ENCODE measurements at regions not wholly inside any gene's neighbourhood (a gene's known extent, or its start where the extent isn't known, plus 50 kb on each side); places are given as distances from the start of the nearest gene placed in this dataset.

DNA sequence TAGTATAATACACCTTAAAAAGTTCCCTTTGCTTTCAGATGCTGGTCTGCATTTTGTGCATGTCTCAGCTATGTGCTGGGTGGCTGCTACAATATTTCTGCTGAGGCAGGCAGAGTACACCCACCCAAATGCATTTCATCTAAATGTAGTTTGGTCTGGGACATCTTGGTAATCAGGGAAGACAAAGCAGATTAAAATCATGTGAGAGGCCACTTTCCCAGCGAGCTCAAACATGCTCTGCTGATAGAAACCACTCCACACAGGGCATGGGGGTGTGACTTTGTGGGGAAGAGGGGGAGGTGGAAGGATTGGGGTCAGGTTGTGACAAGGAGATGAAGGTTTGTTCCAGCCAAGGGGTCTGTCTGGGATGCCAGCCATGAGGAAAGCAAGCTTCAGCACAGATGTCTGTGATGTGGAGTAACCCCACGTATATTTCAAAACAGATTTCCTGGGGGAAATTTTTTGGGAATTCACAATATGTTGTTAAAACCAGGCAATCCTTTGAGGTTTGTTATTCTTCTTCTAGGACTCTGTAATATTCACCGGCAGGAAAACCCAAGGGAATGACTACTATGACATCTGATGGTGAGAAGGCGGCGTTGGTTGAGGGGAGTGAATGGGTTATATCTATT is 255.1 kb upstream of the FGGY start:
- TF ChIP-seq, protein P1, sequence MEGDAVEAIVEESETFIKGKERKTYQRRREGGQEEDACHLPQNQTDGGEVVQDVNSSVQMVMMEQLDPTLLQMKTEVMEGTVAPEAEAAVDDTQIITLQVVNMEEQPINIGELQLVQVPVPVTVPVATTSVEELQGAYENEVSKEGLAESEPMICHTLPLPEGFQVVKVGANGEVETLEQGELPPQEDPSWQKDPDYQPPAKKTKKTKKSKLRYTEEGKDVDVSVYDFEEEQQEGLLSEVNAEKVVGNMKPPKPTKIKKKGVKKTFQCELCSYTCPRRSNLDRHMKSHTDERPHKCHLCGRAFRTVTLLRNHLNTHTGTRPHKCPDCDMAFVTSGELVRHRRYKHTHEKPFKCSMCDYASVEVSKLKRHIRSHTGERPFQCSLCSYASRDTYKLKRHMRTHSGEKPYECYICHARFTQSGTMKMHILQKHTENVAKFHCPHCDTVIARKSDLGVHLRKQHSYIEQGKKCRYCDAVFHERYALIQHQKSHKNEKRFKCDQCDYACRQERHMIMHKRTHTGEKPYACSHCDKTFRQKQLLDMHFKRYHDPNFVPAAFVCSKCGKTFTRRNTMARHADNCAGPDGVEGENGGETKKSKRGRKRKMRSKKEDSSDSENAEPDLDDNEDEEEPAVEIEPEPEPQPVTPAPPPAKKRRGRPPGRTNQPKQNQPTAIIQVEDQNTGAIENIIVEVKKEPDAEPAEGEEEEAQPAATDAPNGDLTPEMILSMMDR (IDR thresholded peaks at IDR 0.05; ENCODE audit: unreplicated experiment), result no peak
- Mint-ChIP-seq H3K27ac (ENCODE audit: unreplicated experiment) (no peak overlapping the region), H3K4me1 (ENCODE audit: low read depth, unreplicated experiment) (no peaks in the 10 kb centered on the region), H3K9me3 (ENCODE audit: low read depth, unreplicated experiment) (no peaks in the 10 kb centered on the region), H3K36me3 (ENCODE audit: insufficient read depth, unreplicated experiment) (no peaks in the 10 kb centered on the region), H3K4me3 (ENCODE audit: low read depth, unreplicated experiment) (no peak overlapping the region), H3K27me3 (ENCODE audit: unreplicated experiment) (no peaks in the 10 kb centered on the region)
- BruUV-seq (replicated peaks), result no TSS peak
- CTCF ChIA-PET, result no interaction called here
- no peak for DNase-seq
- intact Hi-C loops (cut with micrococcal nuclease; ENCODE audit: unreplicated experiment), result no loop called here

DNA sequence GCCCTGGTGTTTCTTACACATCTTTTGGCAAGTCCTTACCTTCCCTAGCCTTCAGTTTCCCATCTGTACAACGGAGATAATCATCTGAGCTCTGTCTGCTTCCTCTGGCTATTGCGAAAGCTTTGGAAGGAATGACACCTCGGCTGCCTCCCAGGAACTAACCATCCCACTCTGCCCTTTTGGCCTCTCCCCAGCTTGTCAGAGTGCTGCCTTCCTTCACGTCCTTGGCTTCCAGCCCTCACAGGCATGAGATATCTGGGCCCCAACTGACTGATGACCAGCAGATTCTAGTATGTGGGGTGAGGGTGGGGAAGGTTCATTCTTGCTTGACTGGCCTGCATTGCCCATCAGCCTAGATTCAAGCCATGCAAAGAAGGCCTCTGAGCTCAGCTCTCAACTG is 253.1 kb upstream of the FGGY start:
- TF ChIP-seq, protein P1 (IDR thresholded peaks at IDR 0.05; ENCODE audit: unreplicated experiment), result no peak
- no TSS peak for BruUV-seq (replicated peaks)
- intact Hi-C loops (cut with micrococcal nuclease; ENCODE audit: unreplicated experiment), result no loop called here
- Mint-ChIP-seq H3K27ac (ENCODE audit: unreplicated experiment) (no peak overlapping the region), H3K36me3 (ENCODE audit: insufficient read depth, unreplicated experiment) (no peaks in the 10 kb centered on the region), H3K4me1 (ENCODE audit: low read depth, unreplicated experiment) (no peaks in the 10 kb centered on the region), H3K27me3 (ENCODE audit: unreplicated experiment) (no peaks in the 10 kb centered on the region), H3K4me3 (ENCODE audit: low read depth, unreplicated experiment) (no peak overlapping the region), H3K9me3 (ENCODE audit: low read depth, unreplicated experiment) (no peaks in the 10 kb centered on the region)
- CTCF ChIA-PET, result no interaction called here
- no peak for DNase-seq

DNA sequence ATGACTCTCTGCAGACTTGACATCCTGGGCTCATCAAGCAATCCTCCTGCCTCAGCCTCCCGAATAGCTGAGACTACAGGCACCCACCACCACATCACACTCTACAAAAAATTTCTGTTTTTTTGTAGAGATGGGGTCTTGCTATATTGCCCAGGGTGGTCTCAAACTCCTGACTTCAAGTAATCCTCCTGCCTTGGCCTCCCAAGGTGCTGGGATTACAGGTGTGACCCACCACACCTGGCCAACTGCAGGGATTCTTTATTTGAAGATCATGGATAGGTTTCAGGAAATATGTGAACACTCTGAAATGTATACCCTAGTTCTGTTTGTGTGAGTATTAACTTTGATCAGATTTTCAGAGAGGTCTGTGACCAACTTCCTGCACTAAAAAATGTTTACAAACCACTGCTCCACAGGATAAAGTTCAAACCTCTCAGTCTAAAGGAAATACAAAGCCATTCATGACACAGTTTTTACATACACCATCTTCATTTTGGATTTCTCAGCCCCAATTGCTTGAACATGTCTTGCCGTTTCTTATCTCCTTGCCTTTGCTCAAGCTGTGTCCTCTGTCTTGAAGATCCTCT is 252.3 kb upstream of the FGGY start:
- Mint-ChIP-seq H3K27ac (ENCODE audit: unreplicated experiment) (no peak overlapping the region), H3K36me3 (ENCODE audit: insufficient read depth, unreplicated experiment) (no peaks in the 10 kb centered on the region), H3K27me3 (ENCODE audit: unreplicated experiment) (no peaks in the 10 kb centered on the region), H3K4me3 (ENCODE audit: low read depth, unreplicated experiment) (no peak overlapping the region), H3K4me1 (ENCODE audit: low read depth, unreplicated experiment) (no peaks in the 10 kb centered on the region), H3K9me3 (ENCODE audit: low read depth, unreplicated experiment) (no peaks in the 10 kb centered on the region)
- intact Hi-C loops (cut with micrococcal nuclease; ENCODE audit: unreplicated experiment), result no loop called here
- no peak for DNase-seq
- no TSS peak for BruUV-seq (replicated peaks)
- TF ChIP-seq, protein P1 (IDR thresholded peaks at IDR 0.05; ENCODE audit: unreplicated experiment), result no peak
- CTCF ChIA-PET, result no interaction called here

DNA sequence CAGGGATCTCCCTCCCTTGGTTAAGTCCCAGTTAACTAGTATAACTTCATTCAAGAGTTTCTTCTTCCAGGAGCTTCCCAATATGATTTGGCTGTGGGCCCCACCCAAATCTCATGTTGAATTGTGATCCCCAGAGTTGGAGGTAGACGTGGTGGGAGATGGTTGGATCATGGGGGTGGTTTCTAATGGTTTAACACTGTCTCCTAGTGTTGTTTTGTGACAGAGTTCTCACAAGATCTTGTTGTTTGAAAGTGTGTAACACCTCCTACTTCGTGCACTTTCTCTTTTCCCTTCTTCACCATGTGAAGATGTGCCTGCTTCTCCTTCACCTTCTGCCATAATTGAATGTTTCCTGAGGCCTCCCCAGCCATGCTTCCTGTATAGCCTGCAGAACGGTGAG is 251.8 kb upstream of the FGGY start:
- Mint-ChIP-seq H3K9me3 (ENCODE audit: low read depth, unreplicated experiment) (no peaks in the 10 kb centered on the region), H3K36me3 (ENCODE audit: insufficient read depth, unreplicated experiment) (no peaks in the 10 kb centered on the region), H3K27ac (ENCODE audit: unreplicated experiment) (no peak overlapping the region), H3K4me1 (ENCODE audit: low read depth, unreplicated experiment) (no peaks in the 10 kb centered on the region), H3K27me3 (ENCODE audit: unreplicated experiment) (no peaks in the 10 kb centered on the region), H3K4me3 (ENCODE audit: low read depth, unreplicated experiment) (no peak overlapping the region)
- CTCF ChIA-PET, result no interaction called here
- BruUV-seq (replicated peaks), result no TSS peak
- TF ChIP-seq, protein P1 (IDR thresholded peaks at IDR 0.05; ENCODE audit: unreplicated experiment), result no peak
- no peak for DNase-seq
- intact Hi-C loops (cut with micrococcal nuclease; ENCODE audit: unreplicated experiment), result no loop called here

Measured in Calu3 (cell line).